ENCODE measurements at regions not wholly inside any gene's neighbourhood (a gene's known extent, or its start where the extent isn't known, plus 50 kb on each side); places are given as distances from the start of the nearest gene placed in this dataset.

DNA sequence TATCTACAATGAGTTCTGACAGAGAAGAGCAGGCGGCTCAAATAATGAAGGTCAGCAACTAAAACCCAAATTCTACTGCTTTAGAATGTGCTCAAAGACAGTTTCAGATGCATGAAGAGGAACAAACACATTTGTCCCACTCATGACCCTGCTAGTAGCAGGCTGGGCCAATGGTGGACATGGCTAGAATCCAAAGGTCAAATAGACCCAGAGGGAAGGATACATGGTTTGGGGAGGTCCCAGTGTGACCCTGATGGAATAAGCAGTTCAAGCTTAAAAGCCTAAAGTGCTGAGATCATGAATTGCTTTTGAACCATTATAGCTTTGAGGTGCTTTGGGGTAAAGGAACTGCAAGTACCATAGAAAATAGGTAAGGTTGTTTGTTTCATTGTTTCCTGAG lies 450.7 kb downstream of the MID1IP1 start:
- no peak overlapping the region for H3K4me3 ChIP-seq (ENCODE audit: low read depth, low read length)
- TF ChIP-seq, protein P1, sequence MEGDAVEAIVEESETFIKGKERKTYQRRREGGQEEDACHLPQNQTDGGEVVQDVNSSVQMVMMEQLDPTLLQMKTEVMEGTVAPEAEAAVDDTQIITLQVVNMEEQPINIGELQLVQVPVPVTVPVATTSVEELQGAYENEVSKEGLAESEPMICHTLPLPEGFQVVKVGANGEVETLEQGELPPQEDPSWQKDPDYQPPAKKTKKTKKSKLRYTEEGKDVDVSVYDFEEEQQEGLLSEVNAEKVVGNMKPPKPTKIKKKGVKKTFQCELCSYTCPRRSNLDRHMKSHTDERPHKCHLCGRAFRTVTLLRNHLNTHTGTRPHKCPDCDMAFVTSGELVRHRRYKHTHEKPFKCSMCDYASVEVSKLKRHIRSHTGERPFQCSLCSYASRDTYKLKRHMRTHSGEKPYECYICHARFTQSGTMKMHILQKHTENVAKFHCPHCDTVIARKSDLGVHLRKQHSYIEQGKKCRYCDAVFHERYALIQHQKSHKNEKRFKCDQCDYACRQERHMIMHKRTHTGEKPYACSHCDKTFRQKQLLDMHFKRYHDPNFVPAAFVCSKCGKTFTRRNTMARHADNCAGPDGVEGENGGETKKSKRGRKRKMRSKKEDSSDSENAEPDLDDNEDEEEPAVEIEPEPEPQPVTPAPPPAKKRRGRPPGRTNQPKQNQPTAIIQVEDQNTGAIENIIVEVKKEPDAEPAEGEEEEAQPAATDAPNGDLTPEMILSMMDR (IDR thresholded peaks at IDR 0.05; ENCODE audit: borderline replicate concordance, insufficient read depth, low read depth, low read length) = no peak

DNA sequence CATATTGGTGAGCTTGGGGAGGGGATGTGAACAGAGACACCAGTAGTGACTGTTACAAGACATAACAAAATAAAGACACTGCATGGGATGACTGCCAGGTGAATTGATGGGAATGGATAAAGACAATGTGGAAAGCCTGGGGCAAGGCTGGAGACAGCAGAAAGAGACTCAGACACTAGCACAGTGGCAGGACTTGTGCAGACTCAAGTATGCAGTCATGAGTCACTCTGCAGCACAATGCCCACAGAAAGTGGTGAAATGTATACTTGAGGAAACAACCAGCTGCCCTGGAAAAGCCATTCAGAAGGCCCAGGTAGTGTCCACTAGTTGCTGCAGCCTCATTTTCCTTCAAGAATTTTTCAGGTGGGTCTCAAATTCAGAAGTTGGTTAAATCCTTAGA lies 452.3 kb downstream of the MID1IP1 start:
- TF ChIP-seq, protein P1 (IDR thresholded peaks at IDR 0.05; ENCODE audit: borderline replicate concordance, insufficient read depth, low read depth, low read length) = no peak
- H3K4me3 ChIP-seq (ENCODE audit: low read depth, low read length) = no peak overlapping the region

- TF ChIP-seq, protein P1 (IDR thresholded peaks at IDR 0.05; ENCODE audit: borderline replicate concordance, insufficient read depth, low read depth, low read length) = no peak
- no peak overlapping the region for H3K4me3 ChIP-seq (ENCODE audit: low read depth, low read length)
Measured at GRCh38 chrX:39258331-39258730, 457.1 kb downstream of the MID1IP1 start.

GRCh38 chrX:39260965-39261364 lies 459.7 kb downstream of the MID1IP1 start:
- H3K4me3 ChIP-seq (ENCODE audit: low read depth, low read length) = no peak overlapping the region
- TF ChIP-seq, protein P1 (IDR thresholded peaks at IDR 0.05; ENCODE audit: borderline replicate concordance, insufficient read depth, low read depth, low read length) = no peak

DNA sequence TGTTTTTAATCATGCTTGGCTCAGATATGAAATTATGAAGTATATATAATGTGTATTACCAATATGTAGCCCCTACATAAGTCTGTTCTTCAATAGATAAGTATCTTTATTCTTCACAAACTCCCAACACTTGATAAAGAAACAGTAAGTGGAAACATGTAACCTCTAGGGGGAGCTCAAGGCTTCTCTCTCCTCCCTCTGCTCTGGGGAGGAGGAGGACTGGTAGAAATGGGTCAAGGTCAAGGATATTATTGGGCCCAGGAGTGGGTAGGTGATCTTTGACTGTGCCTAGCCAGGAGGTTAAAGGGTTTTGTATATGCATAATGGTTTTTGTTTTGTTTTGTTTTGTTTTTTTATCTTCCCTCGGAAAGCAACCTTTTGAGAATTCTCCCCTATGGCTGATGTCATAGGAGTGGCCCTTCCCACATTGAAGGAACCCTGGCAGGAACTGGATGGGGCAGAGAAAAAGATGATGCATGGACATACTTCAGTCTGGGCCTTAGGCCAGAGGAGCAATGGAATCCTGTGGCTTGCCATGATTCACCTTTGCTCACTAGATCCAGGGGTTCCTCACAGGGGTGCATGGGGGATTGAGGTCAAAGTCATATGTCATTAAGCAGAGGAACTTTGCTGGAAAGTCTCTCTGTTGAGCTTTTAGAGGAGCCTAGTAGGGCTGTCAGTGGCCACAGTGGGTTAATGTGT lies 460.3 kb downstream of the MID1IP1 start:
- TF ChIP-seq, protein P1 (IDR thresholded peaks at IDR 0.05; ENCODE audit: borderline replicate concordance, insufficient read depth, low read depth, low read length) = peak; percentile 53; the same call in 1 of the 2 replicates
- H3K4me3 ChIP-seq (ENCODE audit: low read depth, low read length) = no peak overlapping the region

DNA sequence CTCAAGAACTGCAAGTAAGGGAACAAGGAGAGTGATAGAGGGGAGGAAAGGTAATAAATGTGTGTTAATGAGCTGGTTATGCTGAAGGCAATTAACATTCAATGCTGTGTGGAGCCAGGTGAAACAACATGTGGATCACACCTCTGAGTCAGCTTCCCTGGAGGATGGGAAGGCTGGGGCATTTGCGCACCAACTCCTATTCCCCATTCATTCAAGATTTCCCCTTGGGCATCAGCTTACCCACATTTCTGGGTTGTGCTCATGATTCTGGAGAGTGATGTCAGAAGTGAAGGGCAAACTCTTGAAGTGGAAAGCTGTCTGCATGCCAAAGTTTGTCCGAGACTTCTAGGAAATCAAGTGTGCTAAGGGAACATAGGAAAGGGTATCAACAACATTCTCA lies 461.4 kb downstream of the MID1IP1 start:
- TF ChIP-seq, protein P1 (IDR thresholded peaks at IDR 0.05; ENCODE audit: borderline replicate concordance, insufficient read depth, low read depth, low read length) = no peak
- no peak overlapping the region for H3K4me3 ChIP-seq (ENCODE audit: low read depth, low read length)

- no peak overlapping the region for H3K4me3 ChIP-seq (ENCODE audit: low read depth, low read length)
- TF ChIP-seq, protein P1 (IDR thresholded peaks at IDR 0.05; ENCODE audit: borderline replicate concordance, insufficient read depth, low read depth, low read length) = no peak
Measured at GRCh38 chrX:39264023-39264422, 462.8 kb downstream of the MID1IP1 start.

Data from GM12875 (cell line).